GM21529 (cell line): ENCODE measurements at regions not wholly inside any gene's neighbourhood (a gene's known extent, or its start where the extent isn't known, plus 50 kb on each side); places are given as distances from the start of the nearest gene placed in this dataset.
A peak's percentile ranks its signal among the peaks of the same experiment; 100 is the strongest.
"Not testable (repeated sequence)": the region's sequence is repeated elsewhere in the genome, so short reads cannot be mapped to it uniquely, and the experiment has no call there.

ENCODE experiments used
- ATAC-seq: cut with Tn5 transposase; IDR thresholded peaks from one replicate; pipeline ENCODE4 v1.9.1; 2021; ENCODE audit not compliant: unreplicated experiment

DNA sequence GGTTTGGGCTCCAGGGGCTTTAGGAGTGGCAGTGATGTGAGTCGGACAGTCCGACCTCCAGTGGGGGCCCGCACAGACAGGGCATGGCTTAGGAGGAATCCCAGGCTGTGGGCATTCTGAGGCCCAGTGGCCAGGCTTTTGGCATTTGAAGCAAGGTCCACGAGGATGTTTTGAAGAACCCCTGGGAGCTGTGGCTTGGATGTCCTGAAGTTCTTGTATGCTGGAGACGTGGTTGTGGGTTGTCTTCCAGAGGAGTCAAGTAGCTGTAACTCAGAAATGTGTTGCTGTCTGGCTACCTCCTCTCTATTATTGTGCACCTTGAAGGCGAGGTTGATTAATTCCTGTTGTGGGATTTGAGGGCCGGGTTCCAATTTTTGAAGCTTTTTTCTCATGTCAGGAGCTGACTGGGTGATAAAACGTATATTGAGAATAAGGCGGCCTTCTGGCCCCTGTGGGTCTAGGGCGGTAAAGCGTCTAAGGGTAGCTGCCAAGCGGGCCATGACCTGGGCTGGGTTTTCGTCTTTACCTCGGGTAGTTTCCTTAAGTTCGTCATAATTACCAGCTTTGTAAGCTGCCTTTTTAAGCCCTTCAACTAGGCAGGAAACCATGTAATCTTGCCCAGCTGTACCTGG lies 67.3 kb upstream of the EZR start:
- ATAC-seq, result not testable (repeated sequence)

DNA sequence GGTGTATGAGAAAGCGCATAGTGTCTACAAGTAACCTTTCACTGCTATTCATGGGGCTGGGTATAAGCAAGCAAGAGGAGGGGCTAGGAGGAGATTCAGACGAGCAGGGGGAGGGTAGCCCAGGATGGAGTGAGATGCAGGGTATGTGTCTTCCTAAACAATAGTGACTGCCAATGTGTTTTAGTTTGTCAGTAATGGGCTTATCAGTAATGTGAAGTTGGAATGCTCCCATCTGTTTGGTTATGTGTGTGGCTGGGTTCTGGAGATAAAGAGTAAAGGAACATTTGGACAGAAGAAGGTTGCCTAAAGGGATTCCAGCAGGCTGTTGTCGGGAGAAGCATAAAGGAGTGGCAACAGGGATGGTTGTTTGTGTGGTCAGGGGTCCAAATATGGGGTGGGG lies 62.7 kb upstream of the EZR start:
- not testable (repeated sequence) for ATAC-seq

DNA sequence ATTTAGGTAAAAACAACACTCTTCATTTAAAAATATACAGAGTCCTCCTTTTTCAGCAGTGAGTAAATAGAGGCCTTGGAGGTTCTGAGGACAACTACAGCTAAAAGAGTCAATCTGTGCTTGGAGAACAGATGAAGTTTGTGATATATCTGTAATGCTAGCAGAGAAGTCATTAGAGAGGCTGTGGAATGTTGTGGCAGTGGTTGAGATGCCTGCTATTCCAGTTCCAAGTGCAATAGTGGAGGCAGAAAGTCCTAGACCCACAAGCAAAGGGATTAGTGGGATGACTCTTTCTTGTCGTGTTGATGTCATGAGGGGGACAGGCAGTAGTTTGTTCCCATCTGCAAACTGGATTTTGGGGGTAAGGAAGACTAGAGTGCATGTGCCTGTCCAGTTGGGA lies 62.1 kb upstream of the EZR start:
- not testable (repeated sequence) for ATAC-seq

DNA sequence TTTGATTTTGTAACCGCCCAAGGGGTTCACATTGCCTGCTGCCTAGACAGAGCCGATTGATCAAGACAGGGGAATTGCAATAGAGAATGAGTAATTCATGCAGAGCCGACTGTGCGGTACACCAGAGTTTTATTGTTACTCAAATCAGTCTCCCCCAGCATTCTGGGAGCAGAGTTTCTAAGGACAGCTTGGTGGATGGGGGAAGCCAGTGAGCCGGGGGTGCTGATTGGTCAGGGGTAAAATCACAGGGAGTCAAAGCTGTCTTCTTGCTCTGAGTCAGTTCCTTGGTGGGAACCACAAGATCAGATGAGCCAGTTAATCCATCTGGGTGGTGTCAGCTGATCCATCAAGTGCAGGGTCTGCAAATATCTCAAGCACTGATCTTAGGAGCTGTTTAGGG lies 60.0 kb upstream of the EZR start:
- no peak for ATAC-seq

DNA sequence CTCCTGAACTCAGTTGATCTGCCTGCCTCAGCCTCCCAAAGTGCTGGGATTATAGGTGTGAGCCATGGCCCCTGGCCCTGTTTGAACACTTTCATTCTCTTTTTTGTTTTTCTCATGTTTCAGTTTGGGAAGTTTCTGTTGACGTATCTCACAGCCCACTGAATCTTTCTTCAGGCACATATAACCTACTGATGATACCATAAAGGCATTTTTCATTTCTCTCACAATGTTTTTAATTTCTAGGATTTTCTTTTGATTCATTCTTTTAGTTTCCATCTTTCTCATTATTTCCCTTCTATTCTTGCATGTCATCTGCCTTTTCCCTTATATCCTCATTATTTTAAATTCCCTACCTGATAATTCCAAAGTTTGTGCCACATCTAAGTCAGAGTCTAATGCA lies 58.5 kb upstream of the EZR start:
- ATAC-seq, result no peak

DNA sequence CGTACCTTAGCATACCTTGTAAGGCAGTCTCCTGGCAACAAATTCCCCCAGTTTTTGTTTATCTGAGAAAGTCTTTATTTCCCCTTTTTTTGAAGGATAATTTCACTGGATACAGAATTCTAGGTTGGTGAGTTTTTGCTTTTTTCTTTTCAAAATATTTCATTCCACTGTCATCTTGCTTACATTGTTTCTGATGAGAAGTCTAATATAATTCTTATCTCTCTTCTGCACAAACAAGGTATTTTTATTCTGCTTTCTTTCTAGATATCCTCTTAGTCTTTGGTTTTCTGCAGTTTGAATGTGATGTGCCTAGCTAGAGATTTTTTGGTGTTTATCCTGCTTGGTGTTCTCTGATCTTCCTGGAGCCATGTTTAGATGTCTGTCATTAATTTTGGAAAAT lies 57.7 kb upstream of the EZR start:
- ATAC-seq, result no peak

DNA sequence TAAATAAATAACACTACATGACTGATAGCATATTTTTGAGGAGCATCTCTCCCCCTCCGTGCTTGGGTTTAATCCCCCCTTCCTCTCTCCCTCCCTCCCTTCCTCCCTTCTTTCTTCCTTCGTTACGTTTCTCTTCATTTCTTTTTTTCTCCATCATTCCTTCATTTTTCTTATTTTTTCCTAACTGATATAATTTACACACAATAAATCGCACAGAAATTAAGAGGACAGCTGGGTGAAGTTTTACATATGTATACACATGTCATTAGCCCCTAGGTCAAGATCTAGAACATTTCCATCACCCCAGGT lies 51.4 kb upstream of the EZR start:
- ATAC-seq, result no peak

DNA sequence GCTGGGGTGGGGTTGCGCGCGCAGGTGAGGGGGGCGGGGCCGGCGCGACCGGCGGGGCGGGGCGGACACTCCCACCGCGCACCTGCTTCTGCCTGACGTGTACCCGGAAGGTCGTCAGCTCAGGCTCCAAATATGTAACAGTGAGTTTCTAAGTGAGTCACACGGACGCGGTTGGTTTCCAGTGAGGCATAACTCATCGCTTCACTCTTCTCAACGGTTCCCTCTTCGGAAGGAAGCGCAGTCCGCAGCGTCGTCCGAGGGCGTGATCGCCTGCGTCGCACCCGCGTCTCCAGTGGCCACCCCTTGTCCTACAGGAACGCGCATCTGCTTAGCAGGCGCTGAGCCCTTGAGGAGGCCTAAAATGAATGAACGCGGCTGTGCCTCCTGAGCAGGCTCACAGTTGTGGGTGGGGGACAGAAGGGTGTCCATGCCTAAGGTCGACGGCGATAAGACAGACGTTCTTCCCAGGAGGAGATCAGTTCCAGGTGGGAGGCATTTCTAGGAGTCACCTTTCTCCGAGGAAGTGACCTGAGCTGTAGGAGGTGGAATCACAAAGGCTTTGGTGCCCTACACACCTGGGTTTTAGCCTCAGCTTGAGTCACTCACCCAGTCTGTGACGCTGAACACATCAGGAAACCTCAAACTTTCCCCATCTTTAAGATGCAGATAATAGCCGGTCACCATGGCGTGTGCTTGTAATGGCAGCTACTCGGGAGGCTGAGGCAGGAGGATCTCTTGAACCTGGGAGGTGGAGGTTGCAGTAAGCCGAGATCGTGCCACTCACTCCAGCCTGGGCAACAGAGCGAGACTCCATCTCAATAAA lies 50.9 kb upstream of the EZR start:
- ATAC-seq, result peak; percentile 95

DNA sequence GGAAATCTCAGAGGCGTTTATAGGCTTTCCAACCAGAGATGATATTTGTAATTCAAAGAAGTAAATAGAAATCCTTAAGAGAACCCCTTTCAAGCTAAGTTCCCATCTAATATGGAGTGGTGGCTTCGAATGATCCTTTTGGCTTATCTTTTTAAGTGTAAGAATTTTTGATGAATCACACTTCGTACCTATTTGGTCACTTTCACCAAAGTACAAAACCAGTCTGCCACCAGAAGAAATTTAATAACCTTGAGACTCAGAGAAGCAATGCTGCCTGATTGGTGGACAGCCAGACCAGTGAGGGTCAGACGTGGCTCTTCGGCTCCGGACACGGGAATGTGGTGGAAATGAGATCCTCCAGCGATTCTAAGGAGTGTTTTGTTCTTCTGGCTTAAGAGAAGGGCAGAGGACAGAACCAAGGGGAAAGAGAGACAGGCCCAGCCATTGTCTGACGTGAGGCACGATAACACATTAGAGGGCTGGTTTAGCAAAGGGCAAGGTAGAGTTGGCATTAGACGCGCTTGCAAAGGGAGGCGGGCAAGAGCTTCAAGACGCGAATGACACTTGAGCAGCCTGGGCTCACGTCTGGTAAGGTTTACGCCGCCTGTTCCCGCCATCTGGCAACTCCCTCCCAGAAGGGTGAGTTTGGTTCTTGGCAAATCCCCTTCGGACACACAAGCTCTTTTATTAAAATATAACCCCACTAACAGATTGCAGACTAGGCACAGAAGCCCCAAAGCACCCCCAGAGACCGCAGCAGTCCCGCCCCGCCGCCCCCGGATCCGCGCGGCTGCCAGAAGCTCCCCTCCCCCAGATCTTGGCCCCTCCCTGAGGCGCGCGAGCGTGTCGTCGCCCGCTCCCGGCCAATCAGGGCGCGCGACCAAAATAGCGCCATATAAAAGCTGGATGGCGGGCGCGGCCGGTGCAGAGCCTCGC lies 50.0 kb upstream of the EZR start:
- peak; percentile 22 for ATAC-seq
